HG02885 (cell line): ENCODE measurements at regions not wholly inside any gene's neighbourhood (a gene's known extent, or its start where the extent isn't known, plus 50 kb on each side); places are given as distances from the start of the nearest gene placed in this dataset.

Experiments used
- ATAC-seq: cut with Tn5 transposase; IDR thresholded peaks from one replicate; pipeline ENCODE4 v1.9.1; 2021; ENCODE audit warnings: mild to moderate bottlenecking; ENCODE audit not compliant: unreplicated experiment, poor library complexity

DNA sequence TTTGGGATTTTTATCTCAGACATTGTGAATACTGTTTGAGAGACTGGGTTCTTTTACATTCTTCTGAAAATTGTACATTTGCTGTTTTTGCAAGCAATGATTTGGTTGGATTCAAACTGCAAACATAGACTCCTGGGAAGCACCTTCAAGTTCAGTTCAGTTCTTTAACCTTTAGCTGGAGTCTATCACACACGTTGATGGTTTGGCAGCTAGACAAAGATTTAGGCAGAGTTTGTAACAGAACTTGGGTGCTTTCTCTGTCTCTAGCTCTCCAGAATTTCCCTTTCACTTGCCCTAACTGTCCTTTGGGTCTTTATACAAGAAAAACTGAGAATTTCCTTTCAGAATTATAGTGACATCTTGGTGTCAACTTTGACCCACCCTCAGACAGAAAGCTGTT, 556.6 kb downstream of the DIAPH3 start:
- ATAC-seq, result no peak

DNA sequence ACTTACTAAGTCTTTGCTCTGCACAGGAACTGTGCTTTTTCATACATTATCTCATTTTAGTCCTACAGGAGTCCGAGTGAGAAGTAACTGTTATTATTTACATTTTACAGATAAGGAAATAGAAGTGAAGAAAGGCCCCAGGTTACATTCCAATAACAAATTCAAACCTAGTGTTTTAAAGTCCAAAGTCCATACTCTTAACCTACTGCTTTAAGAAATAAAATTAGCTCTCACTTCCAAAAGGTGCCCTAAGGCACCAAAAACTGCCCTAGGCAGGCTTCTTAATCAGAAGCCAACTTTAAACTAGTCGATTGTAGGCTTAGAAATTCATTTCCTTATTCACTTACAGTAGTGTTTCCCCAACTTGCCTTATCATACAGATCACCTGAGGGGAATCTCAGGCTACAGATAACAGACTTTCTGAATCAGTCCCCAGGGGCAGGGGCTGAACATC, 555.9 kb downstream of the DIAPH3 start:
- ATAC-seq, result no peak

DNA sequence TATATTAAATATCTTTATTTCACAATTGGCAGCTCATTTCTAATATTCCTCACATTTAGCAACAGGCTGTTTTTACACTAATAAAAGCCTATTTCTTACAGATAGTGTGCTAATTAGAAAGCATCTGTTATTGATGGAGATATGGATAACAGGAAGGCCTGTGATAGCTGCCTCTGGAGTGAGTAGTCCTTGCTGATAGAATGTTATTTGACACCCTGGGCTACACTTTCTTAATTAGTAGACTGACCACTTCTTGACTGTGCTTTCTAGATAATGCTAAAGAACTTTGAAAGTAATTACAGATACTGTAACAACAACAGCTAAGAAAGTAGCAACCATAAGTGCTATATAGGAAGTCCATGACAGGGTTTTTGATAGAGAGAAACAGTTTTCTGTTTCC, 554.3 kb downstream of the DIAPH3 start:
- no peak for ATAC-seq
